ENCODE measurements at regions not wholly inside any gene's neighbourhood (a gene's known extent, or its start where the extent isn't known, plus 50 kb on each side); places are given as distances from the start of the nearest gene placed in this dataset.
A peak's percentile ranks its signal among the peaks of the same experiment; 100 is the strongest.
"Not testable (repeated sequence)": the region's sequence is repeated elsewhere in the genome, so short reads cannot be mapped to it uniquely, and the experiment has no call there.

DNA sequence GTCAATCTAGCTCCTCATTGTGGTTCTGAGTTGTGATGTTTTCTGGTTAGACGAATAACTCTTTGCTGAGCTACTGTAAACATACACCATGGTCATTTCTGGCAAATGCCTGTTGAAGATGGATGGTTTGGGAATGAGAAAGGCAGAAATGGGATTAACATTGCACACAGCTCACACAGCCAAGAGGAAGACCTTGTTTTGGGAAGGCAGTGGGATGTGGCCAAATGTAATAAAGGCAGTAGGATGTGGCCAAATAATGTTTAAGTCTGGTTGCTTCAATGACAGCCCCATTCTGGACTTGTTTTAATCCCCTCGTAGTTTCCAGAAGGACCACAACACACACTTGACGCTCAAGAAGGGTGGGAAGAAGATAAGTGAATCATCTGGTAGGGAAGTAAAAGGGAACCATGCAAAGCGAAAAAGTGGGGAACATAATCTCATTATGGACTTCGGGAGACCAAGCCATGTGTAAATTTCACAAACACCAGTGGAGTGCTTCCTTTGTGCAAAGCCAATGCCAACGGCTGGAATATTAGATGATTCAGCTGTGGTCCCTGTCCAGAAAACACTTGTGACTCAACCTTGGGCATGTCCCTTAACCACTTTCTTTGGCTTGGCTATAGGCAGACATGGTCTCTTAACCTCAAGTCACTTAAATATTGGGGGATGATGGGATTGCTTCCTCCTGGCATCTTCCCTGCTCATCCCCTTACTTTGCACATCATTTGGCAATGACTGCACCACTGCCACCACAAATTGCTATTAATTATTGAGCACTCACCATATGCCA is 284.4 kb upstream of the CRY1 start:
- no peaks in the 10 kb centered on the region for H3K27me3 ChIP-seq (ENCODE audit: insufficient read depth, low read length)
- Mint-ChIP-seq H3K4me1 (peaks cover 24 to 53% (median 30%) of the 10 kb centered on the region in 4 donors), H3K27ac (peak overlapping the region in 3 of 7 donors; percentile 18 to 47 (median 43)), H3K36me3 (no peaks in the 10 kb centered on the region), H3K4me3 (peak overlapping the region in 1 of 8 donors; percentile 32), H3K9me3 (peaks cover 0 to 2% (median 0%) of the 10 kb centered on the region in 8 donors), H3K27me3 (no peaks in the 10 kb centered on the region)
- CTCF ChIA-PET (ENCODE audit: partially characterized antibody) = no interaction called here
- POLR2A ChIA-PET (ENCODE audit: partially characterized antibody) = no interaction called here
- no peaks in the 10 kb centered on the region for H3K36me3 ChIP-seq (ENCODE audit: insufficient read depth, low read length)
- H3K4me3 ChIP-seq (ENCODE audit: low read length in 2 of 2) = no peak overlapping the region
- DNase-seq = no peak
- no peaks in the 10 kb centered on the region for H3K9me3 ChIP-seq (ENCODE audit: control insufficient read depth in 1 of 2, low read length in 2 of 2)
- intact Hi-C loops (cut with micrococcal nuclease) = no loop called here
- peaks cover 26% of the 10 kb centered on the region for H3K4me1 ChIP-seq (ENCODE audit: insufficient read depth, low read length)
- H3K27ac ChIP-seq (ENCODE audit: low read depth, low read length) = no peak overlapping the region

DNA sequence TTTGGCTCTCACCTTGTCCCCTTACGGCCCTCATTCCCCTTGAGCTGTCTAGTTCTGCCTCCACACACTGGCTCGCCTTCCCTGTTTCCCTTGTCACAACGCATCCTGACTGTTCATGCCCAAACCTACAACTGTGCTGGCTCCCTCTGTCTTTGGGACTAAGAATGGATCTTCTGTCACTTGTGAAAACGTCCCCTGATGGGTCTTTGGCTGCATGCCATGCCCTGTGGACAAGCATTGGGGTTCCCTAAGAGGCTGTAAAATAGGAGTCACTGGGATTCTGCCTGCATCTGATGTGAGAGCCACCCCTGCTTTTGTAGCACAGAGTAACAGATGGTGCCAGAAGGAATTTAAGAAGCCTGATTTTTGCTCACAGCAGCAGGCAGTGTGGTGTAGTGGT is 285.3 kb upstream of the CRY1 start:
- H3K36me3 ChIP-seq (ENCODE audit: insufficient read depth, low read length) = no peaks in the 10 kb centered on the region
- Mint-ChIP-seq H3K27ac (peak overlapping the region in 1 of 7 donors; percentile 73), H3K4me1 (peaks cover 18 to 45% (median 23%) of the 10 kb centered on the region in 4 donors), H3K36me3 (no peaks in the 10 kb centered on the region), H3K27me3 (no peaks in the 10 kb centered on the region), H3K9me3 (peaks cover 0 to 2% (median 0%) of the 10 kb centered on the region in 8 donors), H3K4me3 (no peak overlapping the region)
- no peak overlapping the region for H3K4me3 ChIP-seq (ENCODE audit: low read length in 2 of 2)
- no peak overlapping the region for H3K27ac ChIP-seq (ENCODE audit: low read depth, low read length)
- no peaks in the 10 kb centered on the region for H3K9me3 ChIP-seq (ENCODE audit: control insufficient read depth in 1 of 2, low read length in 2 of 2)
- intact Hi-C loops (cut with micrococcal nuclease) = no loop called here
- no peak for DNase-seq
- ChIA-PET POLR2A (ENCODE audit: partially characterized antibody) (no interaction called here), CTCF (ENCODE audit: partially characterized antibody) (no interaction called here)
- no peaks in the 10 kb centered on the region for H3K27me3 ChIP-seq (ENCODE audit: insufficient read depth, low read length)
- peaks cover 17% of the 10 kb centered on the region for H3K4me1 ChIP-seq (ENCODE audit: insufficient read depth, low read length)

DNA sequence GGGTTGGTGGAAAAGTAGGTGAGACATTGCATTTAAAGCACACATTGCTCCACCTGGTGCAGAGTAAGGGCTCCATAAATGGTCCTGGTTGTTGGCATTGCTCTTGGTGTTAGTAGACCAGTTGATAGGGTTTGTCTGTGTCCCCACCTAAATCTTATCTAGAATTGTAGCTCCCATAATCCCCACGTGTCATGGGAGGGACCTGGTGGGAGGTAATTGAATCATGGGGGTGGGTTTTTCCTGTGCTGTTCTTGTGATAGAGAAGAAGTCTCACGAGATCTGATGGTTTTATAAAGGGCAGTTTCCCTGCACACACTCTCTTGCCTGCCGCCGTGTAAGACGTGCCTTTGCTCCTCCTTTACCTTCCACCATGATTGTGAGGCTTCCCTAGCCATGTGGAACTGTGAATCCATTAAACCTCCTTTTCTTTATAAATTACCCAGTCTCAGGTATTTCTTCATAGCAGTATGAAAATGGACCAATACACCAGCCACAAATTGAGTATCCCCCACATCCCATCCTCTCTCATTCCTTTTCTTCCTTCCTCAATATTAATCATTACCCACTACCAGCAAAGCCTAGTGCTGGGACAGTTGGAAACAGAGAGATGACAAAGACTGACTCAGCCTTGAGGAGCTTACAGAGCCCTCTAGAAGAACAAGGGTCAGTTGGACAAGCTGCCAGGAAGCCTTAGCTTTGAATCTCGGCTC is 285.9 kb upstream of the CRY1 start:
- CTCF ChIA-PET (ENCODE audit: partially characterized antibody); POLR2A ChIA-PET (ENCODE audit: partially characterized antibody): not testable (repeated sequence)
- H3K27ac Mint-ChIP-seq = peak overlapping the region in 1 of 7 donors; percentile 7

DNA sequence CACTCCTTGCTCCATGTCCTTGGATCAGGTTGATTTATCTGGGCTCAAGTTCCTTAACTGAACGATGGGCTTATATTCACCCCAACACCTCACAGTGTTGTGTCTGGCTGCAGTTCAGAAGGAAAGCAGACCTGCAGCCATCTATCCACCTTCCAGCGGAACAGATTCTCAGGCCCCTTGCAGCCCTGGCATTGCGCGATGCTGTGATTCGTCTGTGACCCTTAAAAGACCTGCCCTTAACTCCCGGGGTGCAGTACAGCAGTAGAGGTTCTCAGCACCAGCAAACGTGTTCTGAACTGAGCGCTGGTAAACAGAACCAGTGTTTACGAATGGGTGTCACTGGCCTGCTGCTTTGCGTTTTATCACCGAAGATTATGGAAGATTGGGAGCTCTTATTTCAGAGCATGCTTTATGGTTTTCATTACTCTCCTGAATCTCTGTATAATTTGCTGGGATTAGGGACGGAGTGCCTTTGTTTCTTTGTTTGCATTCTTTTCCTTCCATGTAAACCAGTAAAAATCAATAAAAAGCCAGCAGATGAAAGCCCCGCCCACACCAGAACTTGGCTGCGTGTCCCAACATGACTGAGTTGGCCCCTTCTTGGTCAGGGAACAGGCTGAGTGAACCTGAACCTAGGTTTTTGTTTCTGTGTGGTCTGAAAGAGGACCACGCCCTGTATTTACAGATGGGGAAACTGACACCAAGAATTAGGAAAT is 286.7 kb upstream of the CRY1 start:
- Mint-ChIP-seq H3K27ac (no peak overlapping the region), H3K36me3 (no peaks in the 10 kb centered on the region), H3K27me3 (no peaks in the 10 kb centered on the region), H3K4me3 (no peak overlapping the region), H3K4me1 (peaks cover 12 to 31% (median 16%) of the 10 kb centered on the region in 4 donors), H3K9me3 (no peaks in the 10 kb centered on the region)
- intact Hi-C loops (cut with micrococcal nuclease) = no loop called here
- Histone ChIP-seq H3K4me3 (ENCODE audit: low read length in 2 of 2) (no peak overlapping the region), H3K27ac (ENCODE audit: low read depth, low read length) (no peak overlapping the region), H3K27me3 (ENCODE audit: insufficient read depth, low read length) (no peaks in the 10 kb centered on the region), H3K9me3 (ENCODE audit: control insufficient read depth in 1 of 2, low read length in 2 of 2) (no peaks in the 10 kb centered on the region), H3K4me1 (ENCODE audit: insufficient read depth, low read length) (peaks cover 3% of the 10 kb centered on the region), H3K36me3 (ENCODE audit: insufficient read depth, low read length) (no peaks in the 10 kb centered on the region)
- DNase-seq = no peak
- POLR2A ChIA-PET (ENCODE audit: partially characterized antibody) = interaction anchor here (1.0 kb wide), 1 partner anchor 8 kb away, joined by 3 read pairs; no protein-coding TSS in a partner anchor
- CTCF ChIA-PET (ENCODE audit: partially characterized antibody) = no interaction called here

More for the DNA sequence above, 285.9 kb upstream of the CRY1 start:
- intact Hi-C loops (cut with micrococcal nuclease); H3K27ac ChIP-seq (ENCODE audit: low read depth, low read length); H3K9me3 ChIP-seq (ENCODE audit: control insufficient read depth in 1 of 2, low read length in 2 of 2); H3K36me3 Mint-ChIP-seq; H3K27me3 ChIP-seq (ENCODE audit: insufficient read depth, low read length); H3K4me3 ChIP-seq (ENCODE audit: low read length in 2 of 2); H3K27me3 Mint-ChIP-seq; H3K4me3 Mint-ChIP-seq; H3K36me3 ChIP-seq (ENCODE audit: insufficient read depth, low read length); DNase-seq; H3K9me3 Mint-ChIP-seq: not testable (repeated sequence)
- H3K4me1 Mint-ChIP-seq = peaks cover 15 to 38% (median 22%) of the 10 kb centered on the region in 4 donors
- peaks cover 10% of the 10 kb centered on the region for H3K4me1 ChIP-seq (ENCODE audit: insufficient read depth, low read length)

DNA sequence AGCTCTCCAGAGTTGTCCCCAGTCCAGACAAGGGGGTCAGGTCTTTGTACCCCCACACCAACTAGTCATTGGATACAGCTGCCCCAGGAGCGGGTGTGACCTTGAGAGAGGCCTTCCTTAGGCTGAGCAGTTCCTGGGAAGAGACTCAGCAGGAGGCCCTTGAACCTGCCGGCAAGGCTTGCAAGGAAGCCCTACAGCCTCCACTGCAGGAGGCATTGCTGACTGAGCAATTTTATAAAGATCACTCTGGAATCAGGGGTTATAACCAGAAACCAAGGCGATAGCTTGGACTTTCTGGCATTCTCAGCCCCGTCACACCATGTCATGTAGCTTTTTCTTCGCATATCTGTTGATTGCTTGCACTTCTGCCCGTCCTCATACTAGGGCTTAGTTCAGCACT is 291.3 kb upstream of the CRY1 start:
- Mint-ChIP-seq H3K27ac (peak overlapping the region in 1 of 7 donors; percentile 18), H3K4me1 (peaks cover 18 to 38% (median 26%) of the 10 kb centered on the region in 4 donors), H3K9me3 (peaks cover 0 to 1% (median 0%) of the 10 kb centered on the region in 8 donors)

DNA sequence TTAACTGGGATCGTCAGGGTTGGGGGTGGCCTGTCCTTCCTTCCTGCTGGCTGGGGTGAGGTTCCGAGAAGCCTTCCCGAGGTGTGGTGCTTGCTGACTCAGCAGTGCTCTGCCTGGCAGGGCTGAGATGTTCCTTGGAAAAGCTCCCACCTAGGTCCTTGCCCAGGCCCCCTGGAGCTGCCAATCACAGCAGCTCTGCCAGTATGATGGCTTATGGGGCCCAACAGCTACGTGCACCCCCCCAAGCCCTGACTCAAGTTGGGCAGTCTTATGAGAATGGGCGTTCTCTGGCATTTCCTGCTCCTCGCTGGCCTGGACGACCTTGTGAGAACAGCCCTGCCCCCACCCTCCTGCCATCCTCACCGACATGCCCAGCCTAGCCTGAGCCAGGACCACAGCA is 292.2 kb upstream of the CRY1 start:
- Histone ChIP-seq H3K36me3 (ENCODE audit: insufficient read depth, low read length) (no peaks in the 10 kb centered on the region), H3K4me1 (ENCODE audit: insufficient read depth, low read length) (peaks cover 17% of the 10 kb centered on the region), H3K27ac (ENCODE audit: low read depth, low read length) (no peak overlapping the region), H3K4me3 (ENCODE audit: low read length in 2 of 2) (no peak overlapping the region), H3K27me3 (ENCODE audit: insufficient read depth, low read length) (no peaks in the 10 kb centered on the region), H3K9me3 (ENCODE audit: control insufficient read depth in 1 of 2, low read length in 2 of 2) (no peaks in the 10 kb centered on the region)
- intact Hi-C loops (cut with micrococcal nuclease) = no loop called here
- no peak overlapping the region for H3K4me3 Mint-ChIP-seq
- H3K27ac Mint-ChIP-seq = no peak overlapping the region
- ChIA-PET CTCF (ENCODE audit: partially characterized antibody) (no interaction called here), POLR2A (ENCODE audit: partially characterized antibody) (no interaction called here)
- H3K9me3 Mint-ChIP-seq = peaks cover 0 to 1% (median 0%) of the 10 kb centered on the region in 8 donors
- H3K27me3 Mint-ChIP-seq = no peaks in the 10 kb centered on the region
- H3K4me1 Mint-ChIP-seq = peaks cover 24 to 46% (median 33%) of the 10 kb centered on the region in 4 donors
- no peak for DNase-seq
- H3K36me3 Mint-ChIP-seq = no peaks in the 10 kb centered on the region

More for the DNA sequence above, 291.3 kb upstream of the CRY1 start:
- H3K27ac ChIP-seq (ENCODE audit: low read depth, low read length) = no peak overlapping the region
- Mint-ChIP-seq H3K36me3 (no peaks in the 10 kb centered on the region), H3K27me3 (no peaks in the 10 kb centered on the region), H3K4me3 (no peak overlapping the region)
- H3K4me3 ChIP-seq (ENCODE audit: low read length in 2 of 2) = no peak overlapping the region
- H3K9me3 ChIP-seq (ENCODE audit: control insufficient read depth in 1 of 2, low read length in 2 of 2) = no peaks in the 10 kb centered on the region
- ChIA-PET POLR2A (ENCODE audit: partially characterized antibody) (no interaction called here), CTCF (ENCODE audit: partially characterized antibody) (interaction anchor here (1.1 to 1.3 kb wide), 2 partner anchors 17 to 253 kb away, joined by 3 to 4 read pairs; no protein-coding TSS in a partner anchor)
- intact Hi-C loops (cut with micrococcal nuclease) = no loop called here
- no peak for DNase-seq
- peaks cover 8% of the 10 kb centered on the region for H3K4me1 ChIP-seq (ENCODE audit: insufficient read depth, low read length)
- H3K36me3 ChIP-seq (ENCODE audit: insufficient read depth, low read length) = no peaks in the 10 kb centered on the region
- H3K27me3 ChIP-seq (ENCODE audit: insufficient read depth, low read length) = no peaks in the 10 kb centered on the region

DNA sequence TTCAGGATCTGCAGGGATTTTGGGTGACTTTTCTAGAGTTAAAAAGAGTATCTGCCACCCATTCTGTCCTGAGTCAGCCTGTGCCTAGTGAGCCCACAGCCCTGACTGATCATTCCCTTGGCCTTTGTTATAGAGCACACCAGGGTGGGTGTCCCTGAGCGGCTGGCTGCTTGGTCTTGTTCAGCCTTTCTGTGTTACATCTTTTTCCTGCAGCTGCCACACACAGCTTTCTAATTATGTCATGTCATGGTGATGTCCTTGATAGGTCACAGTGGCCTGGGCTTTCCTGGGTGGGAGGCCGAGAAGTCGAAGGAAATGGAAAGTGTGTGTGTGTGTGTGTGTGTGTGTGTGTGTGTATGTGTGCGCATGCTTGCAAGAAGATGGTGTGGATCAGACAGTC is 293.2 kb upstream of the CRY1 start:
- ChIA-PET CTCF (ENCODE audit: partially characterized antibody) (interaction anchor here (1.2 kb wide), 1 partner anchor 15 kb away, joined by 3 read pairs; no protein-coding TSS in a partner anchor), POLR2A (ENCODE audit: partially characterized antibody) (interaction anchor here (0.9 kb wide), 1 partner anchor 67 kb away, joined by 4 read pairs; no protein-coding TSS in a partner anchor)
- Histone ChIP-seq H3K36me3 (ENCODE audit: insufficient read depth, low read length) (no peaks in the 10 kb centered on the region), H3K4me3 (ENCODE audit: low read length in 2 of 2) (no peak overlapping the region), H3K4me1 (ENCODE audit: insufficient read depth, low read length) (peaks cover 27% of the 10 kb centered on the region), H3K27ac (ENCODE audit: low read depth, low read length) (no peak overlapping the region), H3K9me3 (ENCODE audit: control insufficient read depth in 1 of 2, low read length in 2 of 2) (no peaks in the 10 kb centered on the region), H3K27me3 (ENCODE audit: insufficient read depth, low read length) (no peaks in the 10 kb centered on the region)
- Mint-ChIP-seq H3K27me3 (no peaks in the 10 kb centered on the region), H3K36me3 (no peaks in the 10 kb centered on the region), H3K27ac (no peak overlapping the region), H3K4me3 (no peak overlapping the region), H3K4me1 (peaks cover 27 to 55% (median 39%) of the 10 kb centered on the region in 4 donors), H3K9me3 (peaks cover 0 to 1% (median 0%) of the 10 kb centered on the region in 8 donors)
- DNase-seq = no peak
- intact Hi-C loops (cut with micrococcal nuclease) = no loop called here
